Activated naive CD4-positive, alpha-beta T cell treated with anti-CD3 and anti-CD28 coated beads, Interleukin-2, amount 10 ng/mL, durations not matched to agents 7 days and 5 days (primary cell): ENCODE measurements at regions not wholly inside any gene's neighbourhood (a gene's known extent, or its start where the extent isn't known, plus 50 kb on each side); places are given as distances from the start of the nearest gene placed in this dataset.

ENCODE experiments used
- CTCF ChIA-PET: fragments of 350-600 bp; sonication (Branson Sonifier 250); formaldehyde crosslinking; loops from one replicate; lab custom pipeline; 2021; ENCODE audit warnings: antibody characterized with exemption; lab: Charles Lee
- DNase-seq: peaks from one replicate; pipeline ENCODE4 v3.0.0-alpha.2; 2020
- H3K27ac Mint-ChIP-seq: one replicate; pipeline ENCODE4 v1.8.0; 2021; ENCODE audit warnings: mild to moderate bottlenecking, moderate library complexity, mixed read lengths
- H3K27me3 Mint-ChIP-seq: one replicate; pipeline ENCODE4 v1.8.0; 2021; ENCODE audit warnings: mild to moderate bottlenecking, mixed read lengths
- H3K36me3 Mint-ChIP-seq: one replicate; pipeline ENCODE4 v1.8.0; 2021; ENCODE audit warnings: mixed read lengths
- H3K4me1 Mint-ChIP-seq: one replicate; pipeline ENCODE4 v1.8.0; 2021; ENCODE audit warnings: mixed read lengths
- H3K4me3 Mint-ChIP-seq: one replicate; pipeline ENCODE4 v1.8.0; 2021; ENCODE audit warnings: mild to moderate bottlenecking, moderate library complexity, mixed read lengths
- H3K9me3 Mint-ChIP-seq: one replicate; pipeline ENCODE4 v1.8.0; 2021; ENCODE audit warnings: mixed read lengths

DNA sequence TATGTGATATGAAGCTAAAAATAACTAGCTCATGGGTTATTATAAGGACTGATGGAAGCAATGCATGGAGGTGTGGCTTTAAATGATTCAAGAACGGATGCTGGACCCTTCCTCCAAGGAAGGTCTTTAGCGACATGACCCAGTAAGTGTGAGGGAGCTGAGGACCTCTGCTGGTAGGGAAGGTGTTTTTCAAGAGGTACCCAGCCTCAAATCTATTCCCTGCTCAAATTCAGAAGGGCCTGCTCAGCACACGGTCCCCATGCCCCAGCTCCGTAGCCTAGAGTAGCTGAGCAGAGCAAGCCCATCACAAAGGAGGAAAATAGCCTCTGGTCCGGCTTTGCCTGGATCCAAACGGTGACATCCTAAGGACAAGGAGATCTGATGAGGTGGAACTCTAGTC, 266.2 kb upstream of the IGF1R start:
- CTCF ChIA-PET = no interaction called here
- H3K36me3 Mint-ChIP-seq = no peaks in the 10 kb centered on the region
- no peak for DNase-seq
- no peak overlapping the region for H3K4me3 Mint-ChIP-seq
- peaks cover 22% of the 10 kb centered on the region for H3K27me3 Mint-ChIP-seq
- H3K4me1 Mint-ChIP-seq = no peaks in the 10 kb centered on the region
- no peak overlapping the region for H3K27ac Mint-ChIP-seq
- H3K9me3 Mint-ChIP-seq = peaks cover 2% of the 10 kb centered on the region

DNA sequence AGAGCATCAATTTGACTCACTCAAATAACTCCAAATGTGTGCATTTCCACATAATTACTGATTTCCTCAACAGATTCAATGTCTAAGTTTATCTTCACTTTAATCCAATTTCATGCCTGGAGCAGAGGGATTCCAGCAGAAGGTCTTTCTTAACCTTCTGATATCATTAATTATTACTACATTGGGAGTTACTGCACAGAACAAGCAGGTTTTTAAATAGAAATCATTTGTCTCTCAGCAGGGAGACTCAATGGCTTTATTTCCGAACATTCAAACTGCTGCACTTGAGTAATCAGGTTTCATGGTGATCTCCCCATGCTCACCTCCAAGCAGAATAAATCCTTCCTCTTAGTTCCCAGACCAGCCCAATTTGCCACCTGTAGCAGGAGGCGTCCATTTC, 264.8 kb upstream of the IGF1R start:
- CTCF ChIA-PET = no interaction called here

DNA sequence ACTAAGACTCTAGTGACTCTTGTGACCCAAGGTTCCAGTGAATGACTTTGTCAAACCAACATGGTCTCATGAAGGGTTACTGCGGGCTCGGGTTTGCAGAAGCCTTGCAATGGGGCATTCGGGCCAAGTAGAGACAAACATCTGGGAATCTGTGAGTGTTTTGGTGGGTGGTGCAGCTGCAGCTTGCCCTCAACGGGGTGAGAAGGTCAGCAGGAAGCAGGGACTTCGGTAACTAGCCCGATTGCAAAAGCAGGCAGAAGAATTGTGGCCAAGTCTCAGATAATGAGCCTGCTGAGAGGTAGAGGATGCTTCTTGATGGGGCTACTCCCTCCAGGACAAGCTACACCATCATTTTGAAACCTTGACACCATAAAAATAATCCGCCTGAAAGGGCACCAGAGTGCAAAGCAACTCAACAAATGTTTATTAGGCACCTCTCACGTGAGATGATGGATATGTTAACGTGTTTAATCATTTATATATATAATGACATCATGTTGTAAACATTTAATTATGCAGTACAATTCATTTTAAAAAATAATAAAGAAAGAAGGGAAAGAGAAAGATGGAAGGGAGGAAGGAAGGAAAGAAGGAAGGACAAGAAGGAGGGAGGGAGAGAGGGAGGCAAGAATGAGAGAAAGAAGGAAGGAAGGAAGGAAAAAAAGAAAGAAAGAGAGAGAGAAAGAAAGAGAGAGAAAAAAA, 263.9 kb upstream of the IGF1R start:
- Mint-ChIP-seq H3K4me1 (no peaks in the 10 kb centered on the region), H3K4me3 (no peak overlapping the region), H3K27me3 (peaks cover 22% of the 10 kb centered on the region), H3K27ac (no peak overlapping the region), H3K36me3 (no peaks in the 10 kb centered on the region), H3K9me3 (no peaks in the 10 kb centered on the region)
- CTCF ChIA-PET = no interaction called here
- no peak for DNase-seq

More for the DNA sequence above, 264.8 kb upstream of the IGF1R start:
- no peak for DNase-seq
- Mint-ChIP-seq H3K27ac (no peak overlapping the region), H3K36me3 (no peaks in the 10 kb centered on the region), H3K4me1 (no peaks in the 10 kb centered on the region), H3K27me3 (peaks cover 22% of the 10 kb centered on the region), H3K9me3 (peaks cover 2% of the 10 kb centered on the region), H3K4me3 (no peak overlapping the region)

DNA sequence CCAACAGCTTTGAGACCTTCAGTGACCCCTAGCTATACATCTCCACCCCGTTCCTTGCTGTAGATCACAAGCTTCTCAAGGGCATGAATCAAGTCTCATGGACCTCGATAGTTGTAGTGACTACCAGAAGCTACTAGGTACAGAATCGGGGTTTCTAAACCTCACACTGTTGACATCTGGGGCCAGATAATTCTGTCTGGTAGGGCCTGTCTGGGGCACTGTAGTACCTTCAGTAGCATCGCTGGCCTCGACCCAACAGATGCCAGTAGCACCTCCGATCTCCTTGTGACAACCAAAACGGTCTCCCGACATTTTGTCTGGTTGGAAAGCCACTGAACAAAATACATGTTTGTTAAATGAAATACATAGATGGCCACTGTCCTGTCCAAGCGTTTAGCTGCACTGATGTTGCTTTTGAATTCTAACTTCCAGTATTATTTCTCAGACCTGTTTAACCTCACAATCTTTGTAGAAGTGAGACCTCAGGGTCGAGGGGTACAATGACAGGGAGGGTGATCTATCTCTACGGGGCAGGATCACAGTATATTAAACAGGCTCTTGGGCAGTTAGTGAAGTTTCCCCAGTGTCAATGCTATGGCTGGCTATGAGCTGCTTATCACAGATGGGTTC, 262.5 kb upstream of the IGF1R start:
- H3K36me3 Mint-ChIP-seq = no peaks in the 10 kb centered on the region
- no peak overlapping the region for H3K4me3 Mint-ChIP-seq
- no peaks in the 10 kb centered on the region for H3K4me1 Mint-ChIP-seq
- CTCF ChIA-PET = no interaction called here
- no peak overlapping the region for H3K27ac Mint-ChIP-seq
- no peaks in the 10 kb centered on the region for H3K9me3 Mint-ChIP-seq
- no peak for DNase-seq
- H3K27me3 Mint-ChIP-seq = peaks cover 22% of the 10 kb centered on the region

DNA sequence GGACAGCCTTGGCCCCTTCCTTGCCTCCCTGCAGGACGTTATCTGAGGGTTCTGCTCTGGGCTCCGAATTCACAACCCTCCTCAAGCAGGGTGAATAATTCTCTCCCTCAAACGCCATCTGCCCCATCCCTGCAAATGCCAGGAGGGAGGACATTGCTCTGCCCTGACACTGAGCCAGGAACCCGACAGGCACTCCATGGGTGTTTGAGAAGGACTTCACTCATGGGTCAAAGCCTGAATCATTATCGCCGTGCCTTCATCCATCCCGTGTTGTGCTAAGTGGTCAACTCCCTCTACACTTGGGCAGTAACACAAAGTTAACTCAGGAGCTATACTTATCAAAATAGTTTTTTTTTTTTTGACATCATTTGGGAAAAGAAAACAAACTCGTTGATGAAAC, 261.8 kb upstream of the IGF1R start:
- H3K4me1 Mint-ChIP-seq = no peaks in the 10 kb centered on the region

DNA sequence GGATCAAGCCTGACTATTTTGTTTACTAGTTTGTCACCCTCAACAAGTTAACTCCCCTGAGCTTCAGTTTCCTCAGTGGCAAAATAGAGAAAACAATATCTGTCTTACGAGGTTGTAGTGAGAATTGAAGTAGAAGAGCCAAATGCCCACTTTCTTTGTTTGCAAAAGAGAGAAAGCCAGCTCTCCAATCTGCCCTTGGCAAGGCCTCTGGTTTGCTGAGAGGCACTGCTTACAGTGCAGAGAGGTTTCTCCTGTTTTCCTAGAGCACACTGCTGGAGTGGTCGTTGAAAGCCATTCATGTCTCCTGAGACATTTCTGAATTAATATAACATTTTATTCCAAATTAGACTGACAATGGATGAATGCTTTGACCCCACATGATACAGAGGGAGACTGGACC, 260.5 kb upstream of the IGF1R start:
- no peaks in the 10 kb centered on the region for H3K4me1 Mint-ChIP-seq
- CTCF ChIA-PET = no interaction called here
- no peaks in the 10 kb centered on the region for H3K9me3 Mint-ChIP-seq
- no peak overlapping the region for H3K4me3 Mint-ChIP-seq
- DNase-seq = no peak
- H3K27me3 Mint-ChIP-seq = peaks cover 25% of the 10 kb centered on the region
- H3K36me3 Mint-ChIP-seq = no peaks in the 10 kb centered on the region
- H3K27ac Mint-ChIP-seq = no peak overlapping the region

More for the DNA sequence above, 261.8 kb upstream of the IGF1R start:
- Mint-ChIP-seq H3K27ac (no peak overlapping the region), H3K36me3 (no peaks in the 10 kb centered on the region), H3K27me3 (peaks cover 22% of the 10 kb centered on the region), H3K4me3 (no peak overlapping the region), H3K9me3 (no peaks in the 10 kb centered on the region)
- CTCF ChIA-PET = no interaction called here
- DNase-seq = no peak

DNA sequence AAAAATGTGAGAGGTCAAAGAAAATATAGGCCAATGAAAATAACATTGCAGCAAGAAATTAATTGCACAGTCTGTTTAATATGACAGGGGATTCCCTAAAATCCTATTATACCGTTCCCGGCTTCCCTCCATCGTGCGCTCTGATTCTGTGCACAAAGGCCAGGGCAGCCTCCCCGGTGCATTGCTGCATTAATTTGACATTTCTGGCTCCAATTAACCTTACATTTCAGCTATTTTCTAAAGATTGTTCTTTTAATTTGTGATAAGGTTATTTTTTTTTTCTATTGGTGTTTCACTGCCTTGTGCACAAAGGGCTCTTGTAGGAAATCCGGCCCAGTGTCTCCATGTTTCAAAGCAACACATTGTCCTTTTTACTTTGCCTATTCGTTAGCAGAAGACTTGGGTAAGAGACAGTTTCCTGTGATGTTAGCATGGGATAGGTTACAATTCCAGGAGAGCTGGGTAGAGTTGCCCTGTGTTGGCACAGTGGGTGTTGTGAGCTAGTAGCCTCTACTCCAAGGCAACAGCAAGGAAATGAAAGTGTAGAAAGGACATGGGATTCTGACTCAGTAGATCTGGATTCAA, 257.3 kb upstream of the IGF1R start:
- Mint-ChIP-seq H3K4me1 (no peaks in the 10 kb centered on the region), H3K9me3 (no peaks in the 10 kb centered on the region), H3K4me3 (no peak overlapping the region), H3K27me3 (peaks cover 12% of the 10 kb centered on the region), H3K27ac (no peak overlapping the region), H3K36me3 (no peaks in the 10 kb centered on the region)
- DNase-seq = no peak
- CTCF ChIA-PET = no interaction called here

DNA sequence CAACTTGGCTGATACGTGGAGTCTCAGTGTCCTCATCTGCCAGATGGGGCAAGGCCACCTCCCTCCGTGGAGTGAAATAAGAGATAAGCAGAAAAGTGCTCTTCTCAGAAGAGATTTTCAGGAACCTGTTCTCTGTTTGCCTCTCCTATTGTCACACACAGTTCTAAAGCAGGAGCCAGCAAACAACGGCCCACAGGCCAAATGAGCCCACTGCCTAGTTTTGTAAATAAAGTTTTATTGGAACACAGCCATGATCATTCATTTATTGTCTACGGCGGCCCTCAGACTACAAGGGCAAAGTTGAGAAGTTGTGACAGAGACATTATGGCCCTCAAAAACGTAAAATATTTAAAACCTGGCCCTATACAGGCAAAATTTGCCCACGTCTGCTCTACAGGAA, 256.8 kb upstream of the IGF1R start:
- no peaks in the 10 kb centered on the region for H3K36me3 Mint-ChIP-seq
- CTCF ChIA-PET = no interaction called here
- H3K4me1 Mint-ChIP-seq = no peaks in the 10 kb centered on the region
- H3K9me3 Mint-ChIP-seq = no peaks in the 10 kb centered on the region
- H3K27ac Mint-ChIP-seq = no peak overlapping the region
- H3K27me3 Mint-ChIP-seq = peaks cover 6% of the 10 kb centered on the region
- H3K4me3 Mint-ChIP-seq = no peak overlapping the region
- DNase-seq = no peak

DNA sequence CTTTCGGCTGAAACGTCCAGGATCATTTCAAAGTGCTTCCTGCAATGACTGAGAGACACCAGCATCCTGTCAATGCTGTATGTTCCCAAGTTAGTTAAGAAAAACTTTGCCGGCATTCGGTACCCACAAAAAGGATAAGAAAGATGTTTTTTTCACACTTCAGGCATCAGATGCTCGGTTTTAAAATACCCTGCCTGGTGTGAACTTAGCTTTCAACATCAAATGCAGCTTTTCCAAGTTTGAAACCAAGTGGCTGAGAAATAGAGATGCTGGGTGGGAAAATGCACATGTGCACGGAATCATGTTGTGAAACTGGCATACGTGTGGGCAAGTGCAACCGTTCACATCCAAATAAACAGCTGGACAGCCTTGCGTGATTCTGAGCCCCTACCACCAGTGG, 254.9 kb upstream of the IGF1R start:
- H3K27me3 Mint-ChIP-seq = peaks cover 9% of the 10 kb centered on the region
- no peak overlapping the region for H3K4me3 Mint-ChIP-seq
- no peaks in the 10 kb centered on the region for H3K9me3 Mint-ChIP-seq
- no peak for DNase-seq
- no peak overlapping the region for H3K27ac Mint-ChIP-seq
- no peaks in the 10 kb centered on the region for H3K36me3 Mint-ChIP-seq
- no peaks in the 10 kb centered on the region for H3K4me1 Mint-ChIP-seq
- CTCF ChIA-PET = no interaction called here

DNA sequence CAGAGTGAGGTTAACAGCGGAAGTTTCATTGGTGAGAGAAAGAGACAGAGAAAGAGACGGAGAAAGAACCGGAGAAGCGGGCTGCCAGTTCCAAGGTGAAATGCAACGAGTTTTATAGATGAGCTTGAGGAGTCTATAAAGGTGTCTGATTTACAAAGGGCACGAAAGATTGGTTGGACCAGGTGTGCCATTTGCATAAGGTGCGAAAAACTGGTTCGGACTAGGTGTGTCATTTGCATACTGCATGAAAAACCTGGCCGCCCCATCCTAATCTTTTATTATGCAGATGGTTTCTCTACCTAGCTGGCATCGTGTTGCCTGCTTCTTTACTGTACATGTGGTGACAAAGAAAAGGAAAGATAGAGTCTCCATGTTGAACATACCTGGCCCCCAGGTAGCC, 253.8 kb upstream of the IGF1R start:
- Mint-ChIP-seq H3K4me1 (no peaks in the 10 kb centered on the region), H3K36me3 (no peaks in the 10 kb centered on the region), H3K4me3 (no peak overlapping the region), H3K27me3 (peaks cover 9% of the 10 kb centered on the region), H3K9me3 (no peaks in the 10 kb centered on the region), H3K27ac (no peak overlapping the region)
- CTCF ChIA-PET = interaction anchor here (1.4 kb wide), 1 partner anchor 27 kb away, joined by 3 read pairs; no protein-coding TSS in a partner anchor
- DNase-seq = no peak

DNA sequence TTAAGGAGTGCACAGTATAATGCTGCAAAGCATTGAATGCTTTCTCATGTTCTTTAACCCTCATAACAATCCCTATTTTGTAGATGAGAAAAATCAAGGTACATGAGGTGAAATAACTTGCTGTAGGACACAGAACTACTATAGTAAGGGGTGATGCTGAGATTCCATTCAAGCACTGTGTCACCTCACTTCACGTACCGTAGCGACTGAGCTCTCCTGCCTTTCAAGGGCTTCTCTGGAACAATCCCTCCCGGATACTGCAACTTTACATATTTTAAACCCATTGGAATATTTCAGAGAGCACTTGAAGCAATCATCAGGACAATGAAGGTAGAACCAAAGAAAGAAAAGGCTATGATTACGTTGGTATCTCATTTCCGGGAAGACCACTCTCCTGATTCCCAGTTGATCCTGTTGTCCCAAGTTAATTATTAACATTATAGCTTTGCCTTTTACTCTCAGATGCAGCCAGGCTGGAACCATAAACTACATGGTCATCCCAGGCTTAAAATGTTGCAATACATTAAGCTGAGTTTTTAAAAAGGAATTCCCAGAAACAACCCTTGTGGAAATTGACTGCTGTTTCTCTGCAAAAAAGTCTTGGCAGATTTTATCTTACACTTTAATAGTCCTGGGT, 252.2 kb upstream of the IGF1R start:
- Mint-ChIP-seq H3K4me1 (no peaks in the 10 kb centered on the region), H3K4me3 (no peak overlapping the region), H3K27ac (no peak overlapping the region), H3K9me3 (no peaks in the 10 kb centered on the region), H3K36me3 (no peaks in the 10 kb centered on the region), H3K27me3 (peaks cover 9% of the 10 kb centered on the region)
- CTCF ChIA-PET = no interaction called here
- no peak for DNase-seq

DNA sequence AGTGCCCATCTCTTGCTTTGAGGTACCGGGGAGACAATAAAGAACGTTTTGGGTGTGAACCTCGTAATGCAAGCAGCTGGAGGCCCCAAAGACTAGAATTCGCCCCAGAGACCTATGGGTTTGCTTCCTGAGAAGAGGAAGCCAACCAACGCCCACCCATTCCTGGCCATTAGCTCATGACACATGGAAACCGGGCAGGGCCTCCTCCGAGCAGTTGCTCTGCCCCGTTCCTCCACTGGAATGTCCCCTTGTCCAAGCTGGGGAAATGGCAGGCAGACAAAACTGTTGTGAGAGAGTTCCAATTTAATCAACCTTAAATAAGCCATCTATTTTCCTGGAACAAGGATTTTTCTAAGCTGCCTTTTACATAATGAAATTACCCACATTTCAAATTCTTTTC, 250.9 kb upstream of the IGF1R start:
- CTCF ChIA-PET = no interaction called here
- Mint-ChIP-seq H3K36me3 (no peaks in the 10 kb centered on the region), H3K4me3 (no peak overlapping the region), H3K4me1 (no peaks in the 10 kb centered on the region), H3K27ac (no peak overlapping the region), H3K9me3 (no peaks in the 10 kb centered on the region), H3K27me3 (peaks cover 9% of the 10 kb centered on the region)
- DNase-seq = no peak

DNA sequence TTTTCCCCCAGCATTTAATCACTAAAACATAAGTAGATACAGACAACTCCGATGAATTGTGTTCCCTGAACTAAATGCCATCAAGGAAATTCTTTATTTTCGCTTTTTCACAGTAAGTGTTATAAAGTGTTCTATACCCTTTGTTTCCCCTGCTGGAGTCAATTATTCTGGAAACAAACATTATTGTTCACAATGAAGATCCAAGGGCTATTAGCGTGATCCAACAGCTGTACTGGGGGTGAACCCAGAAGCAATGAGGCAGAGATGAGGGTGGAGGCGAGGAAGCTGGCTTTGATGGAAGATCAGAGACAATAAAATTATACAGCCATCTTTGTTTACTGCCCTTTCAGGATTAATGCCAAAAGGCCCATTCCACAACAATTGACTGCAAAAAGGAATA, 250.3 kb upstream of the IGF1R start:
- CTCF ChIA-PET = interaction anchor here (2.4 kb wide), 1 partner anchor 30 kb away, joined by 8 read pairs; no protein-coding TSS in a partner anchor
- H3K4me1 Mint-ChIP-seq = no peaks in the 10 kb centered on the region
- H3K36me3 Mint-ChIP-seq = no peaks in the 10 kb centered on the region
- no peak overlapping the region for H3K4me3 Mint-ChIP-seq
- no peak for DNase-seq
- H3K27me3 Mint-ChIP-seq = peaks cover 4% of the 10 kb centered on the region
- H3K27ac Mint-ChIP-seq = no peak overlapping the region
- no peaks in the 10 kb centered on the region for H3K9me3 Mint-ChIP-seq

DNA sequence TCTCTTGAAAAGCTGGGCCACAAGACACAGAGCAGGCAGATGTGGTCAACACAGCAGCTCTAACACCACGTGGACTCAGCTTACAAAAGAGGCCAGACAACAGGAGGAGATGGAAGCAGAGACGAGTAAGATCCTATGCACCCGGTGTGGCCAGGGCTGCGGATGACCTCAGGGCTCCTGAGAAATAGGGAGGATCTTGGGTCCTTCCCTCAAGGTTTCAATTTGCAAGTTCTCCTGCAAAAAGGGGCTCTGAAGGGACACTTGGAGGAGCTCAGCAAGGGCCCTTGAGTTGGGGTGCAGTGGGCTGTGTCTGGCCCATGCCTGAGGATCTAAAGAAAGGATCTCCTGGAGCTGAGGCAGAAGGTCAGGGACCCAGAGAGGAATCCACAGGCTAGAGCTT, 249.5 kb upstream of the IGF1R start:
- Mint-ChIP-seq H3K36me3 (no peaks in the 10 kb centered on the region), H3K4me3 (no peak overlapping the region), H3K9me3 (no peaks in the 10 kb centered on the region), H3K27me3 (peaks cover 4% of the 10 kb centered on the region), H3K27ac (no peak overlapping the region), H3K4me1 (no peaks in the 10 kb centered on the region)
- no peak for DNase-seq
- CTCF ChIA-PET = interaction anchor here (1.0 to 2.4 kb wide), 2 partner anchors 30 to 87 kb away, joined by 3 to 8 read pairs; no protein-coding TSS in a partner anchor
